ENCODE measurements at regions not wholly inside any gene's neighbourhood (a gene's known extent, or its start where the extent isn't known, plus 50 kb on each side); places are given as distances from the start of the nearest gene placed in this dataset.
A peak's percentile ranks its signal among the peaks of the same experiment; 100 is the strongest.

DNA sequence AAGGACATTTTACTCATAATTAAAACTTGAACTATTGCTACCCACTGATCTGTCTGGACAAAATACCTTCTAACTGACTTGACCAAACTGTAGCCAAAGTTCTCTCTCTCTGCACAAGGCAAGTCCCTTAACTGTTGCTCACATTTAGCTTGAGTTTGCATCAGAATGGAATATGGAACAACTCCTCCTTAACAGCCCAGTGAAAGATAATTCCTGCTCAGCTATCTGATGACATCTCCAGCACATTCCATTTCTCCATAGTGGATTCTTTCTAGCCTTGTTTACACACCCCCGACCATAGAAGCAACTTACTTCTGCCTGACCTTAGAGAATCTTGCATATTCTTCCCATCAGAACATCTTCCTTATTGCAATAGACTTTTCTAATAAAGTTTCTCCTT lies 317.2 kb upstream of the CDH2 start:
- TF ChIP-seq, protein P1, sequence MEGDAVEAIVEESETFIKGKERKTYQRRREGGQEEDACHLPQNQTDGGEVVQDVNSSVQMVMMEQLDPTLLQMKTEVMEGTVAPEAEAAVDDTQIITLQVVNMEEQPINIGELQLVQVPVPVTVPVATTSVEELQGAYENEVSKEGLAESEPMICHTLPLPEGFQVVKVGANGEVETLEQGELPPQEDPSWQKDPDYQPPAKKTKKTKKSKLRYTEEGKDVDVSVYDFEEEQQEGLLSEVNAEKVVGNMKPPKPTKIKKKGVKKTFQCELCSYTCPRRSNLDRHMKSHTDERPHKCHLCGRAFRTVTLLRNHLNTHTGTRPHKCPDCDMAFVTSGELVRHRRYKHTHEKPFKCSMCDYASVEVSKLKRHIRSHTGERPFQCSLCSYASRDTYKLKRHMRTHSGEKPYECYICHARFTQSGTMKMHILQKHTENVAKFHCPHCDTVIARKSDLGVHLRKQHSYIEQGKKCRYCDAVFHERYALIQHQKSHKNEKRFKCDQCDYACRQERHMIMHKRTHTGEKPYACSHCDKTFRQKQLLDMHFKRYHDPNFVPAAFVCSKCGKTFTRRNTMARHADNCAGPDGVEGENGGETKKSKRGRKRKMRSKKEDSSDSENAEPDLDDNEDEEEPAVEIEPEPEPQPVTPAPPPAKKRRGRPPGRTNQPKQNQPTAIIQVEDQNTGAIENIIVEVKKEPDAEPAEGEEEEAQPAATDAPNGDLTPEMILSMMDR (IDR thresholded peaks at IDR 0.05; ENCODE audit: insufficient read depth, low read depth, low read length, missing control alignments) = no peak
- H3K4me3 ChIP-seq (ENCODE audit: low read depth, low read length) = no peak overlapping the region
- no peak for DNase-seq (ENCODE audit: low read depth)

GRCh38 chr18:28485918-28486317 lies 309.0 kb upstream of the CDH2 start:
- no peak for DNase-seq (ENCODE audit: low read depth)
- H3K4me3 ChIP-seq (ENCODE audit: low read depth, low read length) = no peak overlapping the region
- TF ChIP-seq, protein P1 (IDR thresholded peaks at IDR 0.05; ENCODE audit: insufficient read depth, low read depth, low read length, missing control alignments) = no peak

GRCh38 chr18:28485210-28485801 lies 308.4 kb upstream of the CDH2 start:
- DNase-seq (ENCODE audit: low read depth) = no peak
- TF ChIP-seq, protein P1 (IDR thresholded peaks at IDR 0.05; ENCODE audit: insufficient read depth, low read depth, low read length, missing control alignments) = no peak
- H3K4me3 ChIP-seq (ENCODE audit: low read depth, low read length) = no peak overlapping the region

DNA sequence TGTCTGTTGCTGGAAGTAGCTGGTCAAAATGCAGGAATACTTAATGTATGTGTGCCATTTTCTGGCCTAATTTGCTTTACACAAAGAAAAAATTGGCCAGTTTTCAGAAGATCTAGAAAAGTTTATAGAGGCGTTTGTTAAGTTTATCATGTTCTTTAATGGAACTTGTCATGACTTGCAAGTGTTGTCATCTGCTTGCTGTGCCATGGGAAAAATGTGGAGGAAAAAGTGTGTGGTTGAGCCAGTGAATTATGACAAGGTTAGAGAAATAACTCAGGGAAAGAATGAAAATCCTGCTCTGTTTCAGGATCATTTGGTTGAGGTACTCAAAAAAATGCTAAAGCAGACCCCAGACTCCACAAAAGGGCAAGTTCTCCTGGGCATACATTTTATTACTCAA lies 301.6 kb upstream of the CDH2 start:
- TF ChIP-seq, protein P1 (IDR thresholded peaks at IDR 0.05; ENCODE audit: insufficient read depth, low read depth, low read length, missing control alignments) = no peak
- H3K4me3 ChIP-seq (ENCODE audit: low read depth, low read length) = no peak overlapping the region
- DNase-seq (ENCODE audit: low read depth) = no peak

DNA sequence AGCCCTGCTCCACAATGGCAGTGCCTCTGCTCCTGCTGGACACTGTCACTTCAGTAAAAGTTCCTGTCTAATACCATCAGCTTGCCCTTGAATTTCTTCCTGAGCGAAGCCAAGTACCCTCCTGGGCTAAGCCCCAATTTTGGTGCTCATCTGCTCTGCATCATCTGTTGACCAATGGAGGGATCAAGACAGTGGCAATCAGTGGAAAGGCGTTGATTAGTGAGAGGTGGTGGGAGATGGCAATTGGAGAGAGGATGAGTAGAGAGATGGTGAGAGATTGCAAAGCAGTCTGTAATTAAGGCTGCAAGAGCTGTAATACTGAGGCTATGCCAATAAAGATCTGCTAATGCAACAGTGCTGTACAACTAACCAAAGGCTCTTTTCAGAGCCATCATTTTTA lies 299.4 kb upstream of the CDH2 start:
- TF ChIP-seq, protein P1 (IDR thresholded peaks at IDR 0.05; ENCODE audit: insufficient read depth, low read depth, low read length, missing control alignments) = no peak
- no peak for DNase-seq (ENCODE audit: low read depth)
- no peak overlapping the region for H3K4me3 ChIP-seq (ENCODE audit: low read depth, low read length)

GRCh38 chr18:28469946-28470345 lies 293.0 kb upstream of the CDH2 start:
- peak; percentile 26 for DNase-seq (ENCODE audit: low read depth)
- TF ChIP-seq, protein P1 (IDR thresholded peaks at IDR 0.05; ENCODE audit: insufficient read depth, low read depth, low read length, missing control alignments) = no peak
- no peak overlapping the region for H3K4me3 ChIP-seq (ENCODE audit: low read depth, low read length)

- H3K4me3 ChIP-seq (ENCODE audit: low read depth, low read length) = no peak overlapping the region
- no peak for DNase-seq (ENCODE audit: low read depth)
- TF ChIP-seq, protein P1 (IDR thresholded peaks at IDR 0.05; ENCODE audit: insufficient read depth, low read depth, low read length, missing control alignments) = no peak
Observed at GRCh38 chr18:28468901-28469300, 292.0 kb upstream of the CDH2 start.

Data from GM12865 (cell line).